ENCODE measurements at regions not wholly inside any gene's neighbourhood (a gene's known extent, or its start where the extent isn't known, plus 50 kb on each side); places are given as distances from the start of the nearest gene placed in this dataset.

GRCh38 chr1:115492019-115492595 is 149.7 kb upstream of the VANGL1 start:
- H3K9ac ChIP-seq (ENCODE audit: low read length) = no peak overlapping the region
- H3K4me1 ChIP-seq (ENCODE audit: insufficient read depth, low read length, severe bottlenecking) = no peaks in the 10 kb centered on the region
- H3K27ac ChIP-seq (ENCODE audit: low read depth, low read length, poor library complexity, severe bottlenecking) = no peak overlapping the region
- no peaks in the 10 kb centered on the region for H3K9me3 ChIP-seq (ENCODE audit: low read length)
- no peak overlapping the region for H3K4me2 ChIP-seq (ENCODE audit: low read length)
- H3K79me2 ChIP-seq (ENCODE audit: insufficient read depth, low read length) = no peaks in the 10 kb centered on the region
- TF ChIP-seq EZH2 (IDR thresholded peaks at IDR 0.05; ENCODE audit: borderline replicate concordance, low read length) = no peak
- TF ChIP-seq, protein P1, sequence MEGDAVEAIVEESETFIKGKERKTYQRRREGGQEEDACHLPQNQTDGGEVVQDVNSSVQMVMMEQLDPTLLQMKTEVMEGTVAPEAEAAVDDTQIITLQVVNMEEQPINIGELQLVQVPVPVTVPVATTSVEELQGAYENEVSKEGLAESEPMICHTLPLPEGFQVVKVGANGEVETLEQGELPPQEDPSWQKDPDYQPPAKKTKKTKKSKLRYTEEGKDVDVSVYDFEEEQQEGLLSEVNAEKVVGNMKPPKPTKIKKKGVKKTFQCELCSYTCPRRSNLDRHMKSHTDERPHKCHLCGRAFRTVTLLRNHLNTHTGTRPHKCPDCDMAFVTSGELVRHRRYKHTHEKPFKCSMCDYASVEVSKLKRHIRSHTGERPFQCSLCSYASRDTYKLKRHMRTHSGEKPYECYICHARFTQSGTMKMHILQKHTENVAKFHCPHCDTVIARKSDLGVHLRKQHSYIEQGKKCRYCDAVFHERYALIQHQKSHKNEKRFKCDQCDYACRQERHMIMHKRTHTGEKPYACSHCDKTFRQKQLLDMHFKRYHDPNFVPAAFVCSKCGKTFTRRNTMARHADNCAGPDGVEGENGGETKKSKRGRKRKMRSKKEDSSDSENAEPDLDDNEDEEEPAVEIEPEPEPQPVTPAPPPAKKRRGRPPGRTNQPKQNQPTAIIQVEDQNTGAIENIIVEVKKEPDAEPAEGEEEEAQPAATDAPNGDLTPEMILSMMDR (IDR thresholded peaks at IDR 0.05; ENCODE audit: low read length) = no peak
- H3K36me3 ChIP-seq (ENCODE audit: insufficient read depth, low read length) = no peaks in the 10 kb centered on the region
- no peaks in the 10 kb centered on the region for H3F3A ChIP-seq (ENCODE audit: insufficient read depth, low read length)
- no peaks in the 10 kb centered on the region for H4K20me1 ChIP-seq (ENCODE audit: insufficient read depth, low read length)
- H2AFZ ChIP-seq (ENCODE audit: low read length) = no peak overlapping the region
- H3K27me3 ChIP-seq (ENCODE audit: insufficient read depth, low read length) = no peaks in the 10 kb centered on the region
- no peaks in the 10 kb centered on the region for H3K9me2 ChIP-seq (ENCODE audit: low read depth, low read length)
- no peak overlapping the region for H3K4me3 ChIP-seq (ENCODE audit: low read depth, low read length, poor library complexity, severe bottlenecking)

- Histone ChIP-seq H3K36me3 (ENCODE audit: insufficient read depth, low read length) (no peaks in the 10 kb centered on the region), H3F3A (ENCODE audit: insufficient read depth, low read length) (no peaks in the 10 kb centered on the region), H3K4me2 (ENCODE audit: low read length) (no peak overlapping the region), H3K9me3 (ENCODE audit: low read length) (no peaks in the 10 kb centered on the region), H3K79me2 (ENCODE audit: insufficient read depth, low read length) (no peaks in the 10 kb centered on the region), H4K20me1 (ENCODE audit: insufficient read depth, low read length) (no peaks in the 10 kb centered on the region), H3K27ac (ENCODE audit: low read depth, low read length, poor library complexity, severe bottlenecking) (no peak overlapping the region), H3K27me3 (ENCODE audit: insufficient read depth, low read length) (no peaks in the 10 kb centered on the region), H3K9me2 (ENCODE audit: low read depth, low read length) (no peaks in the 10 kb centered on the region), H3K4me3 (ENCODE audit: low read depth, low read length, poor library complexity, severe bottlenecking) (no peak overlapping the region), H3K9ac (ENCODE audit: low read length) (no peak overlapping the region), H3K4me1 (ENCODE audit: insufficient read depth, low read length, severe bottlenecking) (no peaks in the 10 kb centered on the region), H2AFZ (ENCODE audit: low read length) (no peak overlapping the region)
- TF ChIP-seq, protein P1 (IDR thresholded peaks at IDR 0.05; ENCODE audit: low read length) = no peak
- no peak for TF ChIP-seq EZH2 (IDR thresholded peaks at IDR 0.05; ENCODE audit: borderline replicate concordance, low read length)
These were observed 150.3 kb upstream of the VANGL1 start for GRCh38 chr1:115491298-115492018.

- H3K79me2 ChIP-seq (ENCODE audit: insufficient read depth, low read length) = no peaks in the 10 kb centered on the region
- no peaks in the 10 kb centered on the region for H3F3A ChIP-seq (ENCODE audit: insufficient read depth, low read length)
- no peaks in the 10 kb centered on the region for H3K27me3 ChIP-seq (ENCODE audit: insufficient read depth, low read length)
- no peaks in the 10 kb centered on the region for H3K9me3 ChIP-seq (ENCODE audit: low read length)
- H3K9me2 ChIP-seq (ENCODE audit: low read depth, low read length) = no peaks in the 10 kb centered on the region
- no peak overlapping the region for H3K4me2 ChIP-seq (ENCODE audit: low read length)
- no peaks in the 10 kb centered on the region for H3K36me3 ChIP-seq (ENCODE audit: insufficient read depth, low read length)
- no peaks in the 10 kb centered on the region for H4K20me1 ChIP-seq (ENCODE audit: insufficient read depth, low read length)
- no peak overlapping the region for H2AFZ ChIP-seq (ENCODE audit: low read length)
- H3K9ac ChIP-seq (ENCODE audit: low read length) = no peak overlapping the region
- H3K4me3 ChIP-seq (ENCODE audit: low read depth, low read length, poor library complexity, severe bottlenecking) = no peak overlapping the region
- no peak overlapping the region for H3K27ac ChIP-seq (ENCODE audit: low read depth, low read length, poor library complexity, severe bottlenecking)
- H3K4me1 ChIP-seq (ENCODE audit: insufficient read depth, low read length, severe bottlenecking) = no peaks in the 10 kb centered on the region
- TF ChIP-seq EZH2 (IDR thresholded peaks at IDR 0.05; ENCODE audit: borderline replicate concordance, low read length) = no peak
- TF ChIP-seq, protein P1 (IDR thresholded peaks at IDR 0.05; ENCODE audit: low read length) = no peak
These were observed 141.0 kb upstream of the NGF start for GRCh38 chr1:115479055-115479482.

All from OCI-LY1 (cell line).